Right kidney (tissue), 1 donor: ENCODE measurements at regions not wholly inside any gene's neighbourhood (a gene's known extent, or its start where the extent isn't known, plus 50 kb on each side); places are given as distances from the start of the nearest gene placed in this dataset.

ENCODE experiments used
- DNase-seq: peaks from one replicate; pipeline ENCODE4 v3.0.0-alpha.2; 2016

DNA sequence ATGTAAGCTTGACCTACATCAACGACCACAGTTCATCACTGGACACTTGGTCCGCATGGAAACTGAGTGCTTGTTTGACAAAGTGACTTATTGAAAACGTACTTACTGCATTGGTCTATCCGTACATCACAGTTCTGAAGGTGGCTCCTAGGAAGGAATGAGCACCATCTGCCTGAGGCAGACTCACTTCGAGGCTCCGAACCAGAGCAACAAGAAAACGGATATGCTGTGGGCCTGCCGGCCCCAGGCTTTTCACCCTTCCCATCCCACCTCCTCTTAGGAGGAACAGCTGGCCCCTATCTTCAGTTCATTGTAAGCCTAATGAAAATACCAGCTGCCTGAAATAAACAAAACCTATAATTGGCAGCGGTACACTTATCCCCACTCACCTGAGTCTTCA, 67.2 kb upstream of the TSLP start:
- no peak for DNase-seq

DNA sequence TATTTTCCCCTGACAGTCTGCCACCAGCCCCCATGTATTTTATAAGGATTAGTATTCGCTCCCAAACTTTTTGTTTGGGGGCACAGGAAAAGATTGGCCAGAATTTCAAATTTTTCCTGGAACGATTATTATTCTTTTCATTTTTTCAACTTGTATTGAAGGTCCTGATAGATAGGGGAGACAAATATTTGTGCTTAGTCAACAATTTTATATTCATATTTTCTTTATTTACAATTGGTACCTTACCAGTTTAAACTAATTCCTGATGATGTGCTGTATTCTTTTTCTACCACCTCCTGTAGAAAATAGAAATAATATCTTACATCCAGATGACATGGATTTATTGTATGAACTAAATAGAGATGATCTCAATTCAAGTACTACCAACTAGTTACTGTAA, 60.7 kb upstream of the TSLP start:
- no peak for DNase-seq

DNA sequence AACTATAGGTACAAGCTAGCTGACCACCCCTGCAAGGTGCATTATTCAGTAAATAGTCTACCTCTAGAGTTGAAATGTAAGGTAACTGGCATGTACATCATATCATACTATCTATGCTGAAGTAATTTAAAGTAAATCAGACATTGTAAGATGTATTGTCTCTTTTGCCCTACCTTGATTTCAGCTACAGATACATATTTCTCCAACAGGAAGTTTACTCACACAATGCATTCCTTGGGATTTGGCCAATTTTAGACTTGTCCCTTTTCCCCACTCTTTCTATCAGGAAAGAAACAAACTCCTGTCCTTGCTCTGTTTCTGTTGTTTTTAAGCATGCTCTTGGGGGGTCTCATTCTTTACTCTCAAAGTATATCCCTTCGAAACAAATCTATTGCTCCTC, 58.5 kb upstream of the TSLP start:
- no peak for DNase-seq

DNA sequence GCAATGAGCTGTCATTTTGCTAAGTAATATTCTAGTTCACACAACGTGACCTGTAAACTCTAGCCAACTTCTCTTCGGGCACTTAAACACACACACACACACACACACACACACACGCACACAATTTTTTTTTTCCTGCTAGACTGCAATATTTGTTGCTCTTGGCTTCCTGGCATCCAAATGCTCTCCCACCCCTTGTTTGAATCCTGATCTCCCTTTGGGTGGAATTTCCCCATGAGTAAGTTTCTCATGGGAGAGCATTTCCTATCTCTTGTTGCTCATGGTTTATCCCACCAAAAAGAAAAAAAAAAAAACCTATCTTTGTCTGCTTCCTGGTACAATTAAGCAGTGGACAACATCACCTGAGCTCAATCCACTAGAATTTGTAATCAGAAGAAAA, 54.7 kb upstream of the TSLP start:
- DNase-seq = no peak

DNA sequence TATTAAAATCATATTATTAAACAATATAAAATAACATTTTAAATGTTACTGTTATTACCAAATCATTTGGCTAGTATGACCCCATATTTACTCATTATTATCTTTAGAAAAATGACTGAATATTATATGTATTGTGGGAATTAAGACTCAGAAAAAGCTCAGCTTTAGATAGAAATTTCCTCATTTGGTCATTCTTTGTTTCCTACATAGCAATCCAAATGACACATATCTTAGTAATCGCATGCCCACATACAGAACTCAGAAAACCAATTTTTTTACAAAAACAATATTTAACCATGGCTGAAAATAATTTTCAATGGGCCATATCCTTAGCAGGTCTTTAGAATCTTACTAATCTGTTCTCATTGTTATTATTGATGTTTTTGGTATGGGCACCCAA, 53.8 kb upstream of the TSLP start:
- DNase-seq = no peak
